Dermis blood vessel endothelial cell (primary cell): ENCODE measurements at regions not wholly inside any gene's neighbourhood (a gene's known extent, or its start where the extent isn't known, plus 50 kb on each side); places are given as distances from the start of the nearest gene placed in this dataset.
"Not testable (repeated sequence)": the region's sequence is repeated elsewhere in the genome, so short reads cannot be mapped to it uniquely, and the experiment has no call there.

Experiments used
- DNase-seq: peaks from one replicate; pipeline ENCODE4 v3.0.0; 2010

DNA sequence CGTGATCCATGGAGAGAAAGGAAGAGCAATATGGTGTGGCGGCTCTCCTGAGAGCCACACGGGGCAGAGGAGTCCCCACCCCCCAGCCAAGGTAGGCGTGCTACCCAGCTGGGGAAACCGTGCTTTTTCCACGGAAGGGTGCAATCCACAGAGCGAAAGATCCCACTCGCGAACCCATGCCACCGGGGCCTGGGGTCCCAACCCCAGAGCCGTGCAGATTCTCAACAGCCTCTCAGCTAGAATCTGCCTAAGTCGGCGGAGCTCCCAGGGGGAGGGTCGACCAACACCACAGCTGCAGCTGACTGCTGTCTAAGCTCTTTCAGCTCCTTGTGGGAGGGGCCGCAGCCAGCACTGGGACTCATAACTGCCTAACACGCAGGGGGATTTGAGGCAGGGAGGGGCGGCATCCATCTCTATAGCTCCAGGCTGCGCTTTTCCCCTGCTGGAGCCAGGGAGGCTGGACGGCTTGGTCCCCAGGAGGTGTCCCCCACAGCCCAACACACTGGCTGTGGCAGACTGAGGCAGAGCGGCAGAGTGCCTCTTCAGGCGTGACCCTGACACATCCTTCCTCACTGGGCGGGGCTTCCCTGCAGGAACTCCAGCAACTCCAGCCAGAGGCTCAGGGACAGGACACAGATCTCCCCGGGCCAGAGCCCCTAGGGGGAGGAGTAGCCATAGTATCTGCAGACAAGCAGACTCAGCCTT lies 107.6 kb upstream of the ZBTB20 start:
- DNase-seq = no peak

DNA sequence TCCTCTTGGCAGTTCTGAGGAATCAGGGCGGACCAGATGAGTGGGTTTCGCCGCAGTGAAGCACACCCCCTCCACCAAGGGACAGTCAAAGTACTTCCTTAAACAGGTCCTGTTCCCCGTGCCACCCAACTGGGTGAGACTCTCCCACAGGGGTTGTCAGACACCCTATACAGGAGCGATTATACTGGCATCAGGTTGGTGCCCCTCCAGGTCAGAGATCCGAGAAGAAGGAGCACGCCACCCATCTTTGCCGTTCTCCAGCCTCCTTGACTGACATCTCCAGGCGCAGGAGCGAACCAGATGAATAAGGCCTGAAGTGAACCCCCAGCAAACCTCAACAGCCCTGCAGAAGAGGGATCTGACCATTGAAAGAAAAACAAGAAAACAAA lies 108.1 kb upstream of the ZBTB20 start:
- DNase-seq = no peak

DNA sequence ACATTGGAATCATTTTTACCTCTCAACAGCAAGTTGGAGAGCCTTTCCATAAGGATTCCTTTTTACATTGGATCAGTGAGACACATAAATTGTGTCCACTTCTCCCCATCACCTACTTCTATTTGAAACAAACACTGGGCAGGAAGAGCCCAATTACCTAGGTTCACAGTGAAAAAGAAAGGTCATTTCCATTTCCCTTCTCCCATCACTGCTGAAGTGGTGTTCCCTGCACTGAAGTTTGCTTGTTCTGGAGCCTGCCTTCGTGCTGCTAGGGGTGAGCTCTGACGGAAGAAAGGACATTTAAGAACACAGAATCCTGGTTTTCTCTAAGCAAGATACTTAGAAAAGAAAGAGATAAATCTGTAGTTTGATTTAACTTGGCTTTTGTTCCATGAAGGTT lies 123.8 kb upstream of the ZBTB20 start:
- peak; percentile 35 for DNase-seq

DNA sequence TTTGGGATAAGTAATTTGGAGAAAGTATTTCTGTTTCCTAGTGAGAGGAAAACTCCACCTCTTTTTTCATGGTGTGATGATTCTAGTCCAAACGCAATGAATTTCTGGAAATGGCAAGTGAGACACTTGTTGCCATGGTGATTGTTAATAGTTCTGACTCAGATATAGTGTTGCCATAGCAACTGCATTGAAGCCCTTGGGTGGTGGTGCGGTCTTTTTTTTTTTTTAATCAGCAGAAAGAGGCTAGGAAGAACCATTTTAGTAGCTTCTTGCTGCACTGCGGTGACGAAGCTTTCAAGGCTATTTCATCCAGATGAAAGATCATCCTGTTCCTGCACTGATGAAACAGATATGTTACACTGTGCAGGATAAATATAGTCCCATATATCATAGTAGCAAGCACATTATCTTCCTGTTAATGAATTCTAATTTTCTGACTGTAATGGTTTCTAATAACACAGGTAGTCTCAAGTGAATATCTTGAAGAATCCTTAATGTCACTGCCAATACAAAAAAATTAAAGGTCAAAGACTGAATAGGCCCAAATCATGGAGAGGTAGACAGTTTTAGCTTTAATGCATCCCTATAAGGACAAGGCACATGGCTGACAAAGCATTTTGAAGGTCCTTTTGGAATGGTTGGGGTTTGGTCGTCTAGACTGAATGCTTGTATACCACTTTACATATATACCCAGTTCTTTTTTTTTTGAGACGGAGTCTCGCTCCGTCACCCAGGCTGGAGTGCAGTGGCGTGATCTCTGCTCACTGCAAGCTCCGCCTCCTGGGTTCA lies 125.1 kb upstream of the ZBTB20 start:
- peak; percentile 73 for DNase-seq

GRCh38 chr3:115275896-115276295 lies 128.8 kb upstream of the ZBTB20 start:
- no peak for DNase-seq

DNA sequence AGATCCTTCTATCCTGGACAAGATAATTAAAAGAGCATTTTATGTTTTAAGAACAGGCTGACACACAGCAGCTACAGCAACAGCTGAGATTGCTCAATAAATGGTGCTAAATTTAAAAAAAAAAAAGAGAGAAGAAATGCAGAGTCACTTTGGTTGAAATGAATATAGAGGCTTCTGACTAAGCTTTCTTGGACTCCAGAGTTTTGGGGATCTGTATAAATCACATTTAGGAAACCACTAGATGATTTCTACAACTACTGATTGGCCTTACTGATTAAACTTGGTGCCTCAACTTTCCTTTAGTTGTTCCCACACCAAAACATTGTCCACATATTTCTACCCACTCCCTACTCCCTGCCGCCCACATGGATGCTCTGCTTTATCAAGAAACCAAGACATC lies 132.9 kb upstream of the ZBTB20 start:
- DNase-seq = no peak

DNA sequence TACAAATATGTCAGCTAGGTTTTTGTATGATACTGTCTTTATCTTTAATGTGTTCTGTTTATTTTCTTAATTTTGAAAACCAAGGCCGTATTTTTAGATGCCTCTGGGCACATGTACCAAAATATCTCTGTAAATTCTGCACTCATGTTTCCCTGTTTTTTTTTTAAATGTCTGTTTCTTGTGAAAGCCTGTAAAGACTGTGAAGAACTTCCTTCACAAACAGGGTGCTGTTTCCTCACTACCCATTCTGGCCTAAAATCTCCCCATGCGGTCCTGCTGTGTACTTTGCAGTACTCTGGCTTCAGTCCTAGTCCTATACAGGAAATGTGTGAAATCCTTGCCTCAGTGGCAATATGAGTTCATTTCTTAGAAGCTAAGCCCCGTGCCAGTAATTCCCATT lies 133.4 kb upstream of the ZBTB20 start:
- DNase-seq = no peak

DNA sequence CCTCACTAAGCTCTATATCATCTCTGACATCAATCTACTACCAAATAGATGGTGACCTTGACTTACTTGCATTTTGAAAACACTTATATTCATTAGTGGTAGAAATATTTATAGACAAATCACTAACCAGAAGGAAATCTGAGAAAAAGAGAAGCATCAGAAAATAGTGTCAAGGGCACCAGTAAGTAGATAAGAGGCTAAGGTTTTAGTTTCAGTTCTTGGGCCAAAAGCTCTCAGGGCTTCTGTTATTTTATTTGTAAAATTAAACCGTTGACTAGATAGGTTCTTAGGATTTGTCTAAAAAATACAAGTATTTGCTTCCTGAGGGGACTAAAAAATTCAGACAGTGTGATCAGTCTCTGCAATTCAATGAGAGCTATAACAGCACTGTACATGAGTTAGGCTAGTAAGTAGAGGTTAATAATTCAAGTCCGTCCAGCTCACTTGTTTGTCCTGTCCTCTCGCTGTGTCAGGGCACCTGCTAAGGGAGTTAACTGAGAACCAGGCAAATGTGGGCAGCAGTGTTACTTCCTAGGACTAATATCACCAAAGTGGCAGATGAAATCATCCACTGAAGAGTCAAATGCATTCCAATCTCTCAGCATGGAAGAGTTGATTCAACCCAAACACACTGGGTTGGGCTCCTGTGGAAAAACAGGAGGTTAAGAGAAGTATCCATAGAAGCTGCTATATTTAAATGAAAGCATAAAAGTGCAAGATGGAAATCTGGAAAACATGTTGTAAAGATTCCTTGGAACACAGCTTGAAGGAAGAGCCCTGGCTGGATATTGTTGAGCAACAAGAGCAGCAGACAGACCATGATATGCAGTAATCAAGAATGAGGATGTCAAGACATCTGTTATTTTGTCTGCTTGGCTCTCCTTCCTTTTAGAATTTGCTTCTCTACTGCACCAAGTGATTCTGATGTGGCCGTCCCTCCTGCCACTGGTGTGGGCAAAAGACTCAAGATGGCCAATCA lies 134.9 kb upstream of the ZBTB20 start:
- no peak for DNase-seq

GRCh38 chr3:115284980-115285379 lies 137.9 kb upstream of the ZBTB20 start:
- no peak for DNase-seq

DNA sequence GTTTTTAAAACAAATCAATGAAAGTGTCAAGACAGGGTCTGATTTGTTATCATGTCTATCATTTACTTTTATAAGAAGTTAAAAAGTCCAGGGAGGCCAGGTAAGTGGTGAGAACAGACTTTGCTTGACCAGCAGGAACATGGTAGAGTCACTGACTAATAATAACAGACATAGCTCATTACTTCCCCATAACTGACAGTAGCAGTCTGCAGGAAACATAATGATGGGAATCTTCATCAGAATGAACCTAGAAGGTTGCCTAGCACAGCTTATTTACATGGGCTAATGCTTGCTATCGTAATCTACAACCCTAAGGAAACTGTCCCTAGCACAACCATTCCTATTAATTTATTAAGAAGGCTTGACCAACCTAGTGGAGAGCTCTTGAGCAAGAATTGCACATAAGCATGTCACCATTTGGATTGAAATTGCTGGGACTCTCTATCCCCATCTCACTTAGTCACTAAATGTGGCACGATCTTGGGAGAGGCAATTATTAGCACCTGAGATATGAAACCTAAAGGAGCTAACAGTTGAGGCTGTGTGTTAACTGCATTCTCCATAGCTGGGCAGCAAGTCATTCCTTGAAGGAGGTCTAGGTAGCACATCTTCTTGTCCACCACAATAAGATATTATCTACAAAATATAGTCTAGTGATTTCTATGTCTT lies 139.6 kb upstream of the ZBTB20 start:
- no peak for DNase-seq

- no peak for DNase-seq
Measured at GRCh38 chr3:115287198-115287597, 140.1 kb upstream of the ZBTB20 start.

DNA sequence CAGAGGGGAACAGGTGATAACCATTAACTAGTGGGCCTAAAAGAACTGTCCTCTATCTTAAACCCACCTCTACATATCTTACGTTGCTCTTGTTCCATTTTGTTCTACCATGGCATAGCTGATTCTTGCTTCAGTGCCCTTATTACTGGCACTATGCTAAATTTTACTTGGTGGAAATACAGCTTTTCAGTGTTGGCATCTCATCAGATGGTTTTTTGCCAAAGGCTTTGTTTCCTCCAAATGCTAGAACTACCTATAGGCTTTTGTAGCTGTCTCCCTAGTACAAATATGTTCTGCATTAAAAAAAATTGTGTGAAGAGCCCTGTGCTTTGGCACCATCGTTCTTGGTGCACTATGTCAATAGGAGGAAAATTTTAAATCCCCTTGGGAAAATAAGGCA lies 145.0 kb upstream of the ZBTB20 start:
- no peak for DNase-seq

DNA sequence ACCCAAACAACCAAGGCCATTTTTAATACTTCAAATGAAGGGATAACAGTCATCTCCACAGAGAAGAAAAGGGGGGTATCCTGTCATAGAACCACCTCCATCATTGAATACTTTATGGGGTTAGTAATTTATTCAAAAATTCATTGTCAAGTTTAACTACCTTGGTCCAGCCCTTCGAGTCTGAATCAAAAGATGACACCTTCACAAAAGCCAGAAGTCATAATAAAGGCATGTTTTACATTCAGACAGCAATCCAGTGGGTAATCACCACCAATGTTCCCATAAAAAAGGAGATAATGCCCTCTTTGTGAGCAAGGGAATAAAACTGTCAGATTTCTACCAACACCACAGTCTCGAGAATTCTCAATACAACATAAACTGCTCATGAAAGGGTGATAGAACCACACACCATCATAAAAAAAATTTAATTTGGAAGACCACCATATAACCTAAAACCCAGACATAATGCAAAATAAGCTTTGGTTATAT lies 145.6 kb upstream of the ZBTB20 start:
- DNase-seq = no peak

DNA sequence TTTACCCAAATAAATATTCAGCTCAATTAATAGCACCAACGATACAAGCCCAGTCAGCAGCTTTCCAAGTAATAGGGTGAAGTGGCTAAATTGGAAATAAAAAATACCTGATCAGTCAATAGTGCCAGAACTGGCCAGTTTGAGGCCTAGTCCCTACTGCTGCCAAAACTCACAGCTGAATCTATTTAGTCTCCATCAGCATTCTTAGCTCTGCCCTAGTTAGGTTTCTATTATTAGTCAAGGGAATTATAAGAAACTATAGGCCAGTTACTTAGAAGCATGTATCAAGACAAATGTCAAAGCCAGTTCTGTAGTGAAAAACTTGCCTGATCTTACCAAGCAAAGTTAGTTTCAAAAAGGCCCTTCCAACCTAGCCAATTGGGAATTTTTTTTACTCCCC lies 146.2 kb upstream of the ZBTB20 start:
- DNase-seq = no peak

DNA sequence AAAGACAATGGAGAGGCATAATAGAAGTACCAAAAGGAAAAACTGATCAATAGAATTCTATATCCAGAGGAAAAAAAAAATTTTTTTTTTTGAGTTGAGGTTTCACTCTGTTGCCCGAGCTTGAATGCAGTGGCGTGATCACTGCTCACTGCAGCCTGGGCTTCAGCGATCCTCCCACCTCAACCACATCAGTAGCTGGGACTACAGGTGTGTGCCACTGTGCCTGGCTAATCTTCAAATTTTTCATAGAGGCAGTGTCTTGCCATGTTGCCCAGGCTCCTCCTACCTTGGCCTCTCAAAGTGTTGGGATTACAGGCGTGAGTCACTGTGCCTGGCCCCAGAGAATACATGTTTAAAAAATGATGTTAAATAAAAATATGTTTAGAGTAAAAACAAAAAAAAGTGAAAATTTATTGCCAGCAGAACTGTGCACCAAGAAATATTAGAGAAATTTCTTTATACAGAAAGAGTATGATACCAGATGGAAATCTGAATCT lies 154.3 kb upstream of the ZBTB20 start:
- DNase-seq = no peak

- DNase-seq = not testable (repeated sequence)
Measured at GRCh38 chr3:115317953-115318352, 170.9 kb upstream of the ZBTB20 start.

GRCh38 chr3:115321400-115321805 lies 174.3 kb upstream of the ZBTB20 start:
- DNase-seq = peak; percentile 61

GRCh38 chr3:115322901-115323300 lies 175.8 kb upstream of the ZBTB20 start:
- DNase-seq = no peak

DNA sequence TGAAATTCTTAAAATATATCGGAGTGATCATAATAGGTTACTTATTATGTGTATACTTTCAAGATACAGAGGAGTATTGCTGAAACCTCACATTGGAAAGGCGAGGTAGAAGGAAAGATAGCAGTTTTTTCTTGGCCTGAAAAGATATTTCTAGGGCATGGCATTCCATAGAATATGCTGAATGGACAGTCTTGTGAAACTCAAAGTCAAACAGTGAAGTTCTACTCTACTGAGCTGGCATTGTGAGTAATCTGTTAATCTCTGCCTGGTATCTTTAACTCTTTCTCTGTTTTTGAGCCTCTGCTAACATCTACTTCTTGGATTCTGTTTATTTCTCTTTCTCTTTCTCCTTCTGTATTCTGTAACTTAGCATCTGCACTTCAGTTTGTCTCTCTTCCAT lies 176.3 kb upstream of the ZBTB20 start:
- no peak for DNase-seq

DNA sequence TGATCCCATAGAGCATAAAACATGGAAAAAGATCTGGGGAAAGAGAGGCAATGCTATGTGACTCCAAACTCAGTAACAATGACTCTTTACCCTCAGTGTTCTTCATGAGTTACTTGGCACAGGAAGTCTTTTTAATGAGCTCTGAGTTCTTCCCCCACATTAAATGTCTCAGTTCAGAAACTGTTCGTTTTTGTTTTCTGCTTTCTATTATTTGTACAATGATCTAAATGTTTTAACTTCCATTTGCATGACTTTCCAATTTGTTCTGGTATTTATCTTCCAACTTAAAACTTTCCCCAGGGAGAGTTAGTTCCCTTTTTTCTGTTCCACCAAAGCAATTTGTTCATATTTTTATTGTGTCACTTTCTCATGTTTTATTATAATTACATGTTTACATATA lies 177.0 kb upstream of the ZBTB20 start:
- no peak for DNase-seq

DNA sequence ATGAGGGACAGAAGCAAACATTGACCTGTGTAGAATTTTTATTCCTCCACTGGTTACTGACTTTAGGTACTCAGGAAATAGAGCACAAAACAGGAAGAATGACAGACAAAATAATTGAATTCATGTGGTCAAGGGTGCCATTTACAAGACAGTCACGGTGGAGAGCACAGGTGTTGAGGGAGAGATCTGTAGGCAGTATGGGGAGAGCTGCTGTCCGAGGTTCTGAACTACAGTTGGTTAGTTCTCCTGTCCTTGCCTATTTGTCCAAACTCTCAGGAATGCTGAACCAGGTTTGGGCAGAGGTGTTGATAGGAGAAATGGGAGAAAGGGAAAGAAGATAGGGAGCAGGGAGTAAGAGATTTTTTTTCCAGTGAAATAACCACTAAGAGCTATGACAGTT lies 178.5 kb upstream of the ZBTB20 start:
- DNase-seq = peak; percentile 68

GRCh38 chr3:115330430-115330829 lies 183.3 kb upstream of the ZBTB20 start:
- DNase-seq = peak; percentile 72
